Gastrocnemius medialis (tissue), 4 donors: ENCODE measurements at regions not wholly inside any gene's neighbourhood (a gene's known extent, or its start where the extent isn't known, plus 50 kb on each side); places are given as distances from the start of the nearest gene placed in this dataset.

Source experiments
- POLR2A ChIP-seq, 2 donors: fragments of 450-650 bp; IDR thresholded peaks; one replicate each; pipeline ENCODE4 v1.6.1; 2017; ENCODE audit warnings: antibody characterized with exemption in 2 of 2, mild to moderate bottlenecking in 2 of 2, moderate library complexity in 2 of 2
- TF ChIP-seq, protein P1 (sequence below), 5 experiments: fragments of 450-650 bp in 3 of 5; fragments of 200-600 bp in 2 of 5; sonication (generic) in 2 of 5; IDR thresholded peaks in 4 of 5; conservative IDR thresholded peaks in 1 of 5; 1 replicate in 4 of 5; 2 replicates in 1 of 5; pipeline ENCODE4 v1.5.1; 2016 to 2019; ENCODE audit warnings: antibody characterized with exemption in 5 of 5, mild to moderate bottlenecking in 3 of 5, moderate library complexity in 3 of 5

DNA sequence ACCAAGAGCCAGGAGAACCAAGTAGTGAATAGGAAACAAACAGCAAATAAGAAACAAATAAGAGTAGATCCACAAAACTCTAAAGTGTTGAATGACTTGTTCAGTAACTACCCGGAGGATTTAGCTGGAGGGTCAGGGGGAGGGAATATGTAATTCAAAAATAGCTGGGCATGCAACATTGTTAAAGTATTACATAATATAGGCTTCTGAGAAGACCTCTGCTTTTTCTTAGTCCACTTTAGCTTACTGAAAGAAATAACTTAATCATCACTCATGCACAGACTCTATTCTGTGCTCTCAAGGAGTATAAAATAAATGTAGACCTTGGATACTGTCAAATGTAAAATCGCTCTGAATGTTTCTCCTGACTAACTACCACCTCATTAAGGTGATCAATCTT is 183.2 kb upstream of the POU5F2 start:
- TF ChIP-seq, protein P1, sequence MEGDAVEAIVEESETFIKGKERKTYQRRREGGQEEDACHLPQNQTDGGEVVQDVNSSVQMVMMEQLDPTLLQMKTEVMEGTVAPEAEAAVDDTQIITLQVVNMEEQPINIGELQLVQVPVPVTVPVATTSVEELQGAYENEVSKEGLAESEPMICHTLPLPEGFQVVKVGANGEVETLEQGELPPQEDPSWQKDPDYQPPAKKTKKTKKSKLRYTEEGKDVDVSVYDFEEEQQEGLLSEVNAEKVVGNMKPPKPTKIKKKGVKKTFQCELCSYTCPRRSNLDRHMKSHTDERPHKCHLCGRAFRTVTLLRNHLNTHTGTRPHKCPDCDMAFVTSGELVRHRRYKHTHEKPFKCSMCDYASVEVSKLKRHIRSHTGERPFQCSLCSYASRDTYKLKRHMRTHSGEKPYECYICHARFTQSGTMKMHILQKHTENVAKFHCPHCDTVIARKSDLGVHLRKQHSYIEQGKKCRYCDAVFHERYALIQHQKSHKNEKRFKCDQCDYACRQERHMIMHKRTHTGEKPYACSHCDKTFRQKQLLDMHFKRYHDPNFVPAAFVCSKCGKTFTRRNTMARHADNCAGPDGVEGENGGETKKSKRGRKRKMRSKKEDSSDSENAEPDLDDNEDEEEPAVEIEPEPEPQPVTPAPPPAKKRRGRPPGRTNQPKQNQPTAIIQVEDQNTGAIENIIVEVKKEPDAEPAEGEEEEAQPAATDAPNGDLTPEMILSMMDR (IDR thresholded peaks at IDR 0.05 in 4 of 5, conservative IDR thresholded peaks at IDR 0.05 in 1 of 5): no peak
- TF ChIP-seq POLR2A (IDR thresholded peaks at IDR 0.05): no peak
